Neural cell (in vitro differentiated cells): ENCODE measurements at regions not wholly inside any gene's neighbourhood (a gene's known extent, or its start where the extent isn't known, plus 50 kb on each side); places are given as distances from the start of the nearest gene placed in this dataset.

Experiments
- EP300 ChIP-seq: fragments of 450-650 bp; conservative IDR thresholded peaks from 2 replicates; pipeline ENCODE4 v1.6.1; 2014; ENCODE audit warnings: antibody characterized with exemption, mild to moderate bottlenecking, moderate library complexity; ENCODE audit not compliant: poor library complexity, severe bottlenecking
- EZH2 ChIP-seq: fragments of 200-600, 300-800 bp; shearing (Covaris generic), sonication (generic); IDR thresholded peaks from 2 replicates; pipeline ENCODE4 v1.6.1; 2014; ENCODE audit warnings: antibody characterized with exemption, low read length, borderline replicate concordance, mild to moderate bottlenecking; ENCODE audit not compliant: insufficient read depth, poor library complexity, severe bottlenecking

- TF ChIP-seq EZH2 (no peak), EP300 (no peak)
Measured at GRCh38 chr7:54336800-54337199, 205.4 kb upstream of the VSTM2A start.
